Loucy (cell line): ENCODE measurements at regions not wholly inside any gene's neighbourhood (a gene's known extent, or its start where the extent isn't known, plus 50 kb on each side); places are given as distances from the start of the nearest gene placed in this dataset.

ENCODE experiments used
- H2AFZ ChIP-seq: fragments of 200-600 bp; sonication (generic); 2 replicates; pipeline ENCODE4 v1.6.0; 2016; ENCODE audit warnings: antibody characterized with exemption, mild to moderate bottlenecking, low read length, moderate library complexity
- H3F3A ChIP-seq: fragments of 200-600 bp; 2 replicates; pipeline ENCODE4 v1.6.0; 2016; ENCODE audit warnings: antibody characterized with exemption, low read depth, mild to moderate bottlenecking
- H3K27me3 ChIP-seq: fragments of 200-600 bp; sonication (generic); 2 replicates; pipeline ENCODE4 v1.6.1; 2014; ENCODE audit warnings: low read length, mild to moderate bottlenecking; ENCODE audit not compliant: insufficient read depth, poor library complexity, severe bottlenecking
- H3K36me3 ChIP-seq: fragments of 200-600 bp; sonication (generic); 2 replicates; pipeline ENCODE4 v1.6.1; 2016; ENCODE audit warnings: low read length; ENCODE audit not compliant: insufficient read depth
- H3K4me1 ChIP-seq: fragments of 200-600 bp; sonication (generic); 2 replicates; pipeline ENCODE4 v1.5.1; 2014; ENCODE audit warnings: low read length, mild to moderate bottlenecking; ENCODE audit not compliant: insufficient read depth, poor library complexity, severe bottlenecking
- H3K4me2 ChIP-seq: fragments of 200-600 bp; sonication (generic); 2 replicates; pipeline ENCODE4 v1.6.0; 2014; ENCODE audit warnings: antibody characterized with exemption, low read length, low read depth, mild to moderate bottlenecking; ENCODE audit not compliant: poor library complexity, severe bottlenecking
- H3K4me3 ChIP-seq: fragments of 200-600 bp; sonication (generic); 2 replicates; pipeline ENCODE4 v1.5.1; 2014; ENCODE audit warnings: low read length, mild to moderate bottlenecking, mixed read lengths; ENCODE audit not compliant: poor library complexity, severe bottlenecking
- H3K79me2 ChIP-seq: fragments of 200-600 bp; sonication (generic); 2 replicates; pipeline ENCODE4 v1.6.1; 2014; ENCODE audit warnings: low read length; ENCODE audit not compliant: insufficient read depth
- H3K9ac ChIP-seq: fragments of 200-600 bp; sonication (generic); 2 replicates; pipeline ENCODE4 v1.6.0; 2014; ENCODE audit warnings: mild to moderate bottlenecking, low read depth, low read length, moderate library complexity; ENCODE audit not compliant: poor library complexity, severe bottlenecking
- H3K9me2 ChIP-seq: fragments of 200-600 bp; sonication (generic); replicated peaks from 2 replicates; pipeline ENCODE4 v1.6.1; 2016; ENCODE audit warnings: low read depth, low read length, mixed read lengths
- H3K9me3 ChIP-seq: fragments of 200-600 bp; sonication (generic); 2 replicates; pipeline ENCODE4 v1.6.1; 2014; ENCODE audit warnings: mild to moderate bottlenecking, antibody characterized with exemption, low read length, low read depth; ENCODE audit not compliant: insufficient read depth
- H4K20me1 ChIP-seq: fragments of 200-600 bp; sonication (generic); 2 replicates; pipeline ENCODE4 v1.6.0; 2014; ENCODE audit warnings: antibody characterized with exemption, low read length, mild to moderate bottlenecking; ENCODE audit not compliant: insufficient read depth, poor library complexity, severe bottlenecking
- CTCF ChIP-seq: fragments of 200-600 bp; sonication (generic); conservative IDR thresholded peaks from 2 replicates; pipeline ENCODE4 v1.5.1; 2014; ENCODE audit warnings: mild to moderate bottlenecking, antibody characterized with exemption, low read length
- EZH2phosphoT487 ChIP-seq: fragments of 200-600 bp; IDR thresholded peaks from 2 replicates; pipeline ENCODE4 v1.6.1; 2018; ENCODE audit warnings: antibody characterized with exemption, mild to moderate bottlenecking, moderate library complexity, borderline replicate concordance

GRCh38 chr2:239688122-239688681, 287.4 kb upstream of the HDAC4 start:
- H2AFZ ChIP-seq = no peak overlapping the region
- H3K9me2 ChIP-seq = no peaks in the 10 kb centered on the region
- TF ChIP-seq EZH2phosphoT487 = no peak
- no peak for TF ChIP-seq CTCF

GRCh38 chr2:239687441-239687840, 286.6 kb upstream of the HDAC4 start:
- no peaks in the 10 kb centered on the region for H4K20me1 ChIP-seq
- H3K4me3 ChIP-seq = no peak overlapping the region
- H3K9me3 ChIP-seq = no peaks in the 10 kb centered on the region; the same call in 1 of the 2 replicates
- no peaks in the 10 kb centered on the region for H3K36me3 ChIP-seq
- H3K79me2 ChIP-seq = no peaks in the 10 kb centered on the region
- H3K4me1 ChIP-seq = no peaks in the 10 kb centered on the region
- TF ChIP-seq CTCF (no peak), EZH2phosphoT487 (no peak)
- H2AFZ ChIP-seq = no peak overlapping the region
- no peak overlapping the region for H3K4me2 ChIP-seq
- H3K9ac ChIP-seq = no peak overlapping the region
- H3K9me2 ChIP-seq = no peaks in the 10 kb centered on the region
- H3F3A ChIP-seq = no peaks in the 10 kb centered on the region
- no peaks in the 10 kb centered on the region for H3K27me3 ChIP-seq

More at GRCh38 chr2:239688122-239688681, 287.4 kb upstream of the HDAC4 start:
- Histone ChIP-seq H3K4me1 (no peaks in the 10 kb centered on the region), H3K9ac (no peak overlapping the region), H3K4me3 (no peak overlapping the region), H3K9me3 (no peaks in the 10 kb centered on the region; the same call in 1 of the 2 replicates), H3K36me3 (no peaks in the 10 kb centered on the region), H3K27me3 (no peaks in the 10 kb centered on the region), H4K20me1 (no peaks in the 10 kb centered on the region), H3F3A (no peaks in the 10 kb centered on the region), H3K4me2 (no peak overlapping the region), H3K79me2 (no peaks in the 10 kb centered on the region)

- no peaks in the 10 kb centered on the region; the same call in 1 of the 2 replicates for H3K9me3 ChIP-seq
- no peak overlapping the region for H2AFZ ChIP-seq
- TF ChIP-seq EZH2phosphoT487 (no peak), CTCF (no peak)
- H3K36me3 ChIP-seq = no peaks in the 10 kb centered on the region
- H3K9ac ChIP-seq = no peak overlapping the region
- no peaks in the 10 kb centered on the region for H3K27me3 ChIP-seq
- no peak overlapping the region for H3K4me2 ChIP-seq
- no peaks in the 10 kb centered on the region for H3K9me2 ChIP-seq
- H3K79me2 ChIP-seq = no peaks in the 10 kb centered on the region
- H3F3A ChIP-seq = no peaks in the 10 kb centered on the region
- H3K4me3 ChIP-seq = no peak overlapping the region
- no peaks in the 10 kb centered on the region for H3K4me1 ChIP-seq
- no peaks in the 10 kb centered on the region for H4K20me1 ChIP-seq
These were observed 285.1 kb upstream of the HDAC4 start for GRCh38 chr2:239685965-239686364.
